IPS-18c (cell line): ENCODE measurements at regions not wholly inside any gene's neighbourhood (a gene's known extent, or its start where the extent isn't known, plus 50 kb on each side); places are given as distances from the start of the nearest gene placed in this dataset.

Experiments used
- H3K4me3 ChIP-seq: 2 replicates; pipeline ENCODE4 v1.7.0; 2013; ENCODE audit warnings: low read depth, mild to moderate bottlenecking, low read length, moderate library complexity; ENCODE audit not compliant: insufficient read depth
- H3K9me3 ChIP-seq: one replicate; pipeline ENCODE4 v1.6.1; 2013; ENCODE audit warnings: mild to moderate bottlenecking, low read length, moderate library complexity; ENCODE audit not compliant: control insufficient read depth, insufficient read depth

DNA sequence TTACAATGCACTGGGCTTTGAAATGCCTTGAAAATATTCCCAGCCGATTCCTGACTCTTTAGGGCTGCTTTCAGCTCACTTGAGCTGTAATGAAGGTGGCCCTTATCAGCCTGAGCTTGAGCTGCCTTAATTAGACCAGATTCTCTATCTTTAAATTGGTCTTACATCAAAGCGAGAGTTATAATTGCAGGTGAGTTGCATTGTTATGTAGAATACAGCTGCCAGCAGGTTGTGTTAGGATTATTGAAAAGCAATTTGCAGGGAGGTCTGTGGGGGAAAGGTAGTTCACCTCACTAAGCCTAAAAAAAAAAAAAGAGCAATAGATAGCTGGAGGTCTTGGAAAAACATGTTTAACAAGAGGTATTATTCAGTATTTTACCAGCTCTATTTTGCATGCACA is 142.2 kb upstream of the HABP2 start:
- no peaks in the 10 kb centered on the region for H3K9me3 ChIP-seq
- H3K4me3 ChIP-seq, result no peak overlapping the region

DNA sequence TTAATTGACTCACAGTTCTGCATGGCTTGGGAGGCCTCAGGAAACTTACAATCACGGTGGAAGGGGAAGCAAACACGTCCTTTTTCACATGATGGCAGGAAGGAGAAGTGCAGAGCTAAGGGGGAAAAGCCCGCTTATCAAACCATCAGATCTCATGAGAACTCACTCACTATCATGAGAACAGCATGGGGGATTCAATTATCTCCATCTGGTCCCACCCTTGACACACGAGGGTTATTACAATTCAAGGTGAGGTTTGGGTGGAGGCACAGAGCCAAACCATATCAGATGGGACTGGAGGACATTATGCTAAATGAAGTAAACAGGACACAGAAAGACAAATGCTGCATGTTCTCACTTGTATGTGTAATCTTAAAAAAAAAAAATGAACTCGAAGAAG is 141.4 kb upstream of the HABP2 start:
- H3K9me3 ChIP-seq, result no peaks in the 10 kb centered on the region
- no peak overlapping the region for H3K4me3 ChIP-seq

DNA sequence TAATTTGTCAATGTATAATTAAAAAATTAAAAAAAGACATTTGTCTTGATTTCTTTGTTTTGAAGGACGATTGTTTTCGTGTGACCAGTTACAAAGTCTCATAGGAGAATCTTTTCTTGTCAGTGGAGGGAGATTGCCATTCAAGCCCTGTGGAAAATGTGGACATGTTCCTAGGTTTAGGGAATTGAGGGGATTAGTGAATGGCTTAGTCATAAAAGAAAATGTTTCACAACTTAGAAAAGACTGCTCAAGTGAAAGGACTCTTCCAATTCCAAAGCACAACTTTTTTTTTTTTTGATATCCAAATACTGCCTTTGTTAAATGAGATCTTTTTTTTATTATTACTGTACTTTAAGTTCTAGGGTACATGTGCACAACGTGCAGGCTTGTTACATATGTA is 140.7 kb upstream of the HABP2 start:
- H3K9me3 ChIP-seq, result no peaks in the 10 kb centered on the region
- H3K4me3 ChIP-seq, result no peak overlapping the region

GRCh38 chr10:113414543-113414942 is 138.3 kb upstream of the HABP2 start:
- H3K9me3 ChIP-seq, result no peaks in the 10 kb centered on the region
- H3K4me3 ChIP-seq, result no peak overlapping the region

- H3K4me3 ChIP-seq, result no peak overlapping the region
- H3K9me3 ChIP-seq, result no peaks in the 10 kb centered on the region
Measured at GRCh38 chr10:113415246-113415645, 137.6 kb upstream of the HABP2 start.

- no peak overlapping the region for H3K4me3 ChIP-seq
- H3K9me3 ChIP-seq, result no peaks in the 10 kb centered on the region
Measured at GRCh38 chr10:113420057-113420732, 132.7 kb upstream of the HABP2 start.

DNA sequence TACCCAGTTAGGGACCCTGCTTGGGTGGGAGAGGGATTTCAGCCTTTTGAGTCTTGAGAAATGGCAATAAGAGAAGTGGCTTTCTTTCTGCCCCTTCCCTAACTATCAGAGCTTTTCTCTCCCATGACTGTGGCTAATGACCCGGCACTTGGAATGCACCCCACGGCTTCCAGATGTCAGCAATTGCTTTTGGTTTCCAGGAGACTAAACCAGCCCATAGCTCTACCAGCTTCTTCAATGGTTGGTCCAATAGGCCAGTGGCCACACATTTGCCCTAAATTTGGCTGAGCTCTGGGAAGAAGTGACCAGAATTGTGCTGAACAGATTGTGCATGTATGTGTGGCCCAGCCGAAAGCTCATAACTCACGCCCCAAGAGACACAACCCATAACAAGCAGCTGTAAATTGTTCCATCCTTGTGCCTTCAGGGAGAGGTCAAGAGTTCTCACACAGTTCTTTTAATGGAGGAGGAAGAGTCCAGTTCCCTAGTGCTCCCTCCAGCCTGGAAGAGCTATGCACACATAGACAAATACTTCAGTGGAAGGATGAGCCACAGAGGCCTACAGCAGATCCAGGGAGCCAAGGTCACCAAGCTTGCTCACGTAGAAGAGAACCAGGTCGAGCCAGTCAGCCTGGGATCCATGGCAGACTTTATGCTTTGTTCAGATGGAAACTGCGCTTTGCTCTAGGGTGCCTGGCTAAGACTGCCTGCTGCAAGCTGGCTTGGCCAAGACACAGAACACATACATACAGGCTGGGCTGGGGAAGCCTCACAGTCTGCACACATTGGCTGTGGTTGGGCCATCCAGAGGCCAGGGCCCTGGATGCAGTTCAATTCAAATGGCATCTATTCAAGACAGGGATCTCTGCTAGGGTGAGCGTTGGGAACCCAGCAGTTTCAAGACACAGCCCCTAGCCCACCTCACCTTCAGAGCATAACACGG is 131.8 kb upstream of the HABP2 start:
- H3K9me3 ChIP-seq, result no peaks in the 10 kb centered on the region
- H3K4me3 ChIP-seq, result no peak overlapping the region

- Histone ChIP-seq H3K9me3 (no peaks in the 10 kb centered on the region), H3K4me3 (no peak overlapping the region)
Measured at GRCh38 chr10:113422371-113422770, 130.5 kb upstream of the HABP2 start.

GRCh38 chr10:113423981-113424721 is 128.7 kb upstream of the HABP2 start:
- H3K9me3 ChIP-seq, result no peaks in the 10 kb centered on the region

GRCh38 chr10:113425008-113425407 is 127.8 kb upstream of the HABP2 start:
- Histone ChIP-seq H3K4me3 (no peak overlapping the region), H3K9me3 (no peaks in the 10 kb centered on the region)

More at GRCh38 chr10:113423981-113424721, 128.7 kb upstream of the HABP2 start:
- H3K4me3 ChIP-seq, result no peak overlapping the region

DNA sequence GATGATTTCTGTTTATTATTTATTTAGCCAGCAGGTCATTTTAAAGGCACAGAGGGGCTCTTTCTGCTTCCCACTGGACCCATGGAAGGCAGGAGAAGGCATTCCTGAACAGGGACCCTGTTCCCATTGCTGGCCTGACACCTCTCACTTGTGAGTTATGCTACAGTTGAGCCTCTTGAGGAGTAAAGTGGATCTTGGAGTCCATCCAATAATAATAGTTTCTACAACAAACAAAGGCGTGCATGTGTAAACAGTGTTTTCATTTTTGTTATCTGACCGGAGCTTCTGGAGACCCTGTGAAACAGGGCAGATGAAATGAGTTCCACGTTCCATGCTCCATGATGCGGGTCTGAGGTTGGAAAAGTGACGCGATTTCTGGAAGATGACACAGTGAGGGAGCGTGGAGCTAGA is 127.3 kb upstream of the HABP2 start:
- H3K9me3 ChIP-seq, result no peaks in the 10 kb centered on the region

GRCh38 chr10:113426181-113426877 is 126.5 kb upstream of the HABP2 start:
- Histone ChIP-seq H3K9me3 (no peaks in the 10 kb centered on the region), H3K4me3 (no peak overlapping the region)

More for the DNA sequence above, 127.3 kb upstream of the HABP2 start:
- H3K4me3 ChIP-seq, result no peak overlapping the region

- no peaks in the 10 kb centered on the region for H3K9me3 ChIP-seq
- no peak overlapping the region for H3K4me3 ChIP-seq
Measured at GRCh38 chr10:113427236-113427735, 125.6 kb upstream of the HABP2 start.

DNA sequence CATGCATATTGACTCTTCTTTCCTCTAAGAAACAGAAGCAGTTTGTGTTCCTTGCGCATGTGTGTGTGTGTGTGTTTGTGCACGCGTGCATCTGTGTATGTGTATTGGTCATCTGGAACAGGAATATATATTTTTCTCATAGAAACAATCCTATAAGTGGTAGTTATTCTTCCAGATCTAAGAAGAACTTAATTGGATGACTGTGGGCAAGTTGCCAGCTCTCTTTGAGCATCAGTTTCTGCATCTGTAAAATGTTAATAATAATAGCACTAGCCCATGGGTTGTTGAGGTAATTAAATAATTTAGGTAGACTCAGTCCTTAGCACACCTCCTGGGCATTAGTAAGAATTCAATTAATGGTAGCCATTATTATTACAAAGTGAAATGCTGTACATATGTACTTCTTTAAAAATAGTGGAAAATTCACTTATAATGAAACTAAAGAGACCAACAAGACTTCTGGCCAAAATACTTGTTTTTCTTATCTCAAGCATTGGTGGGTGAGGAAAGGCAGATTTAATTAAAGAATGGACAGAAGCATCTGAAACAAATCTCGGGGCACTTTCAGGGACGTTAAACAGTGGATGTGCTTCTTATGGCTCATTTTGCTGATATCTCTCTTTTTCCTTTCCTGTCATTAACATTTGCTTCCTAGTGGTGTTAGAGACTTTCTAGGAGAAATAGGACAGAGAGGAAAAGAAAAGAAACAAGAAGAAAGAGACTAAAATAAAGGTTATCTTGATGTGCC is 124.9 kb upstream of the HABP2 start:
- Histone ChIP-seq H3K9me3 (no peaks in the 10 kb centered on the region), H3K4me3 (no peak overlapping the region)

DNA sequence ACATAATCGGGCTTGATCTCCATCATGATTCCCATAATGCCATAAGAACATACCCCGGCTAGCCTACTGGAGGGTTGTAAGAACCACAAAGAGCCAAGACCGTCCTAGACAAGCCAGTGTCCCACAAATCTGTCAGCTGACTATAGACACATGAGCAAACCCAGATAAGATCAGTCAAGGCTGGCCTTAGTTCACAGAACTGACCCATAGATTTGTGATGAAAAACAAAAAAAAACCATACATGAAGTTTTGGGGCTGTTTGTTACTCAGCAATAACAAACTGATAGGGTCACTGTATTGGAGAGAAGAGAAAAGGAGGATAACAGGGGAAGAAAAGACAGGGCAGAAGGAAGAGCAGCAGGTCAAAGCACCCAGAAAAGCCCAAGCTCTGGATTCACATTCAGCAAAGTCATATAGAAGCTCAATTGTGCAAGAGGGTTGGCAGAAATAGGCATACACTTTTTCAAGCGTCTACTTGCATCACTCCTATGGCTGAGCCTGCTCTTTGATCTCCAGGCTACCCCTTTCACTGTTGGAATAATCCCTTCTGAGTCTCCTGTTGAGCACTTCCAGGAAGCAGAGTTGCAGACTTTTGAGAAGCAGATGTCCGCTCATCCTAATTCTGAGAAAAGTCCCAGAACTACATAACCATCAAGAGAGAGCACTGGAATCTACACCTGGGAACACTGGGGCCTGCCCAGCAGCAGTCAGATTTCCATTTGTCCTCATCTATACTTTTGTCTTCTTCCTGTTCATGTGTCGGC is 122.0 kb upstream of the HABP2 start:
- H3K4me3 ChIP-seq, result no peak overlapping the region
- H3K9me3 ChIP-seq, result no peaks in the 10 kb centered on the region
